GM12878 (cell line): ENCODE measurements at regions not wholly inside any gene's neighbourhood (a gene's known extent, or its start where the extent isn't known, plus 50 kb on each side); places are given as distances from the start of the nearest gene placed in this dataset.

Experiments used
- ATAC-seq: fragments of 200-7000 bp; cut with Tn5 transposase; 3 replicates; pipeline ENCODE4 v1.9.1; 2020; ENCODE audit warnings: mild to moderate bottlenecking, moderate library complexity
- BruUV-seq: library from RNA; stranded (reverse); fragments of 400-500 nt; replicated peaks from 2 replicates; lab custom pipeline; 2021; lab: Mats Ljungman, UMichigan
- CTCF ChIA-PET: fragments of 300-600 bp; sonication (Branson Sonifier 250); formaldehyde crosslinking; extraction: SDS; loops from one replicate; lab custom pipeline; 2021; ENCODE audit warnings: inconsistent platforms; lab: Yijun Ruan, JAX
- POLR2A ChIA-PET: fragments of 350-600 bp; formaldehyde crosslinking; extraction: SDS; loops from one replicate; lab custom pipeline; 2021; ENCODE audit warnings: inconsistent platforms; lab: Charles Lee
- RAD21 ChIA-PET: fragments of 300-600 bp; sonication (Branson Sonifier 250); formaldehyde crosslinking; loops from one replicate; lab custom pipeline; 2023; ENCODE audit warnings: antibody characterized with exemption; ENCODE audit not compliant: unreplicated experiment; lab: Charles Lee
- SMC1A ChIA-PET: fragments of 300-600 bp; sonication (Branson Sonifier 250); formaldehyde crosslinking; loops from one replicate; lab custom pipeline; 2023; ENCODE audit not compliant: unreplicated experiment, uncharacterized antibody; lab: Charles Lee
- DNase-seq: peaks from one replicate; pipeline ENCODE4 v3.0.0-alpha.2; 2011; ENCODE audit warnings: low read depth, low spot score
- FAIRE-seq: peaks from 3 replicates; lab custom pipeline; 2011; peaks lifted over from hg19 to GRCh38; lab: Jason Lieb, UNC
- H2AFZ ChIP-seq: 2 replicates; pipeline ENCODE4 v1.6.0; 2011; ENCODE audit warnings: low read depth, low read length, control low read depth; ENCODE audit not compliant: control insufficient read depth
- H3K27ac ChIP-seq: 2 replicates; pipeline ENCODE4 v1.5.1; 2011; ENCODE audit warnings: control low read depth; ENCODE audit not compliant: control insufficient read depth, insufficient read depth
- H3K27me3 ChIP-seq, 2 experiments: replicated peaks in 1 of 2; 2 replicates each; pipeline versions ENCODE4 v1.6.0 to v1.6.1; 2011; ENCODE audit warnings: low read length in 1 of 2; ENCODE audit not compliant: control insufficient read depth in 2 of 2, insufficient read depth in 2 of 2
- H3K36me3 ChIP-seq, 2 experiments: 2 replicates each; pipeline ENCODE4 v1.5.1; 2011; ENCODE audit warnings: low read length in 1 of 2; ENCODE audit not compliant: control insufficient read depth in 2 of 2, insufficient read depth in 2 of 2
- H3K4me1 ChIP-seq: 2 replicates; pipeline ENCODE4 v1.6.1; 2011; ENCODE audit warnings: mild to moderate bottlenecking, low read length, moderate library complexity, mixed read lengths; ENCODE audit not compliant: control insufficient read depth, insufficient read depth
- H3K4me2 ChIP-seq: 2 replicates; pipeline ENCODE4 v1.6.0; 2011; ENCODE audit warnings: control low read depth; ENCODE audit not compliant: control insufficient read depth, insufficient read depth
- H3K4me3 ChIP-seq: fragments of 200-600 bp; sonication (generic); 2 replicates; pipeline ENCODE4 v1.5.1; 2016
- H3K79me2 ChIP-seq: 2 replicates; pipeline ENCODE4 v1.6.0; 2011; ENCODE audit warnings: low read length; ENCODE audit not compliant: control insufficient read depth, insufficient read depth
- H3K9ac ChIP-seq: 2 replicates; pipeline ENCODE4 v1.8.0; 2011; ENCODE audit warnings: low read length, control low read depth, mixed read lengths; ENCODE audit not compliant: control insufficient read depth, insufficient read depth
- H3K9me3 ChIP-seq: replicated peaks from 3 replicates; pipeline ENCODE4 v1.5.1; 2011; ENCODE audit warnings: mild to moderate bottlenecking, low read length; ENCODE audit not compliant: control insufficient read depth, insufficient read depth
- H4K20me1 ChIP-seq: 2 replicates; pipeline ENCODE4 v1.6.0; 2011; ENCODE audit not compliant: control insufficient read depth, insufficient read depth
- GATAD2B ChIP-seq: fragments of 450-650 bp; conservative IDR thresholded peaks from 2 replicates; pipeline ENCODE4 v1.6.1; 2017; ENCODE audit warnings: low read depth, mild to moderate bottlenecking, moderate library complexity
- KAT2A ChIP-seq: conservative IDR thresholded peaks from 2 replicates; pipeline ENCODE4 v1.6.1; 2011; ENCODE audit warnings: low read depth, low read length; ENCODE audit not compliant: control insufficient read depth
- POLR2AphosphoS5 ChIP-seq: IDR thresholded peaks from 2 replicates; pipeline ENCODE4 v1.6.1; 2011; ENCODE audit warnings: mild to moderate bottlenecking, low read length, inconsistent platforms
- RB1 ChIP-seq: fragments of 450-650 bp; formaldehyde crosslinking; IDR thresholded peaks from 2 replicates; pipeline ENCODE4 v1.6.1; 2017; ENCODE audit warnings: mild to moderate bottlenecking, borderline replicate concordance
- SIN3A ChIP-seq: IDR thresholded peaks from 2 replicates; pipeline ENCODE4 v1.6.1; 2012; ENCODE audit warnings: low read depth, low read length, improper control_type of control experiment
- SMAD1 ChIP-seq: fragments of 450-650 bp; IDR thresholded peaks from 2 replicates; pipeline ENCODE4 v1.6.1; 2018; ENCODE audit warnings: mild to moderate bottlenecking, low read depth; ENCODE audit not compliant: partially characterized antibody
- USF1 ChIP-seq: IDR thresholded peaks from 2 replicates; pipeline ENCODE4 v1.6.1; 2011; ENCODE audit warnings: borderline replicate concordance, low read depth, mild to moderate bottlenecking, moderate library complexity, mixed read lengths, low read length; ENCODE audit not compliant: insufficient read depth; ENCODE audit errors: extremely low read length
- WRNIP1 ChIP-seq: IDR thresholded peaks from 2 replicates; pipeline ENCODE4 v1.6.1; 2011; ENCODE audit warnings: low read depth, low read length, improper control_type of control experiment, borderline replicate concordance
- WGBS: methylation state at CpG from one replicate; pipeline ENCODE4 v1.1.6; 2016; ENCODE audit warnings: low lambda C conversion rate; ENCODE audit not compliant: insufficient replicate concordance, insufficient coverage; ENCODE audit errors: missing lambda C conversion rate; 5-methylcytosine and 5-hydroxymethylcytosine counted together
- in situ Hi-C: fragments of 300-500 bp; cut with MboI; formaldehyde crosslinking; loops from 9 replicates; pipeline ENCODE4 v1.14.3; 2018; ENCODE audit warnings: mixed read lengths
- intact Hi-C: fragments of 100-400 bp; cut with micrococcal nuclease; formaldehyde crosslinking; loops from one replicate; pipeline ENCODE4 v1.14.2; 2022; ENCODE audit not compliant: unreplicated experiment

- RAD21 ChIA-PET: interaction anchor here (2.0 kb wide), 1 partner anchor 28 kb away, joined by 7 read pairs; no protein-coding TSS in a partner anchor
- Histone ChIP-seq H3K4me1 (0 out of 2 replicates have a peak, but pooled peaks cover 5% of the 10 kb centered on the region), H2AFZ (no peak overlapping the region), H3K9ac (no peak overlapping the region), H3K79me2 (no peaks in the 10 kb centered on the region), H3K27me3 (no peaks in the 10 kb centered on the region), H3K4me3 (no peak overlapping the region), H3K36me3 (no peaks in the 10 kb centered on the region; a peak in 1 of 4 replicates), H4K20me1 (no peaks in the 10 kb centered on the region), H3K27ac (no peak overlapping the region), H3K4me2 (no peak overlapping the region), H3K9me3 (no peaks in the 10 kb centered on the region; the same call in 2 of the 3 replicates)
- FAIRE-seq (no peak), ATAC-seq (no peak), DNase-seq (no peak)
- no TSS peak for BruUV-seq
- TF ChIP-seq USF1: no peak
- no peak for TF ChIP-seq SIN3A
- TF ChIP-seq GATAD2B: no peak
- no peak for TF ChIP-seq KAT2A
- TF ChIP-seq SMAD1: no peak
- no peak for TF ChIP-seq RB1
- no peak for TF ChIP-seq WRNIP1
- no peak for TF ChIP-seq POLR2AphosphoS5
- SMC1A ChIA-PET: interaction anchor here (0.6 to 22.0 kb wide), 11 partner anchors 7 to 853 kb away, joined by 3 to 420 read pairs (median 3); no protein-coding TSS in a partner anchor
- 85% methylated on average over 4 of the region's 4 CpGs for WGBS
- CTCF ChIA-PET: interaction anchor here (0.8 to 1.8 kb wide), 10 partner anchors 10 to 233 kb away, joined by 3 to 11 read pairs (median 3); no protein-coding TSS in a partner anchor
- POLR2A ChIA-PET: interaction anchor here (0.6 to 1.0 kb wide), 5 partner anchors 228 to 1013 kb away, joined by 3 to 6 read pairs (median 4); no protein-coding TSS in a partner anchor
- intact Hi-C loops: no loop called here
- in situ Hi-C loops: no loop called here
Observed at GRCh38 chr12:93015871-93016751, 87.0 kb upstream of the EEA1 start.
